VCaP (cell line): ENCODE measurements at regions not wholly inside any gene's neighbourhood (a gene's known extent, or its start where the extent isn't known, plus 50 kb on each side); places are given as distances from the start of the nearest gene placed in this dataset.

Experiments
- H3K27ac ChIP-seq: fragments of 450-650 bp; 2 replicates; pipeline ENCODE4 v1.5.1; 2017
- TF ChIP-seq, protein P1 (sequence below): fragments of 450-650 bp; conservative IDR thresholded peaks from 2 replicates; pipeline ENCODE4 v1.5.1; 2017; ENCODE audit warnings: mild to moderate bottlenecking, moderate library complexity

DNA sequence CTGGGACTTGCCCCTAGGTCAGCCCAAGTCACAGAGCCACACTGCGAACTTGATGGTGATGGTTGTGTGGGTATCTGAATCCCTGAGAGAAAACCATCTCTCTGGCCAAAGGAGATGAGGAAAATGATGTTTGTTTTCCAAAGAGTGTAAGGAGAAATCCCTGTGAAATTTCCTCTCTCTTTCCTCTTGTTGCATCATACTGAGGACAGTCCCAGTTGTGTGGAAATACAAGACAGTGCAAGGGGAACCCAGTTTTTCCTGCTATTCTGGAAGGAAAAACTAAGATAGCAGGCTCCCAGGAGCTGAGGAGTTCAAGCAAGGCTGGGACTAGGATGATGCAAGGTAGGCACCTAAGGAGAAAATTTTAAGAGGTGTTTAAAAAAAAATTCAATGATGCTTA lies 86.8 kb upstream of the TOM1L1 start:
- TF ChIP-seq, protein P1, sequence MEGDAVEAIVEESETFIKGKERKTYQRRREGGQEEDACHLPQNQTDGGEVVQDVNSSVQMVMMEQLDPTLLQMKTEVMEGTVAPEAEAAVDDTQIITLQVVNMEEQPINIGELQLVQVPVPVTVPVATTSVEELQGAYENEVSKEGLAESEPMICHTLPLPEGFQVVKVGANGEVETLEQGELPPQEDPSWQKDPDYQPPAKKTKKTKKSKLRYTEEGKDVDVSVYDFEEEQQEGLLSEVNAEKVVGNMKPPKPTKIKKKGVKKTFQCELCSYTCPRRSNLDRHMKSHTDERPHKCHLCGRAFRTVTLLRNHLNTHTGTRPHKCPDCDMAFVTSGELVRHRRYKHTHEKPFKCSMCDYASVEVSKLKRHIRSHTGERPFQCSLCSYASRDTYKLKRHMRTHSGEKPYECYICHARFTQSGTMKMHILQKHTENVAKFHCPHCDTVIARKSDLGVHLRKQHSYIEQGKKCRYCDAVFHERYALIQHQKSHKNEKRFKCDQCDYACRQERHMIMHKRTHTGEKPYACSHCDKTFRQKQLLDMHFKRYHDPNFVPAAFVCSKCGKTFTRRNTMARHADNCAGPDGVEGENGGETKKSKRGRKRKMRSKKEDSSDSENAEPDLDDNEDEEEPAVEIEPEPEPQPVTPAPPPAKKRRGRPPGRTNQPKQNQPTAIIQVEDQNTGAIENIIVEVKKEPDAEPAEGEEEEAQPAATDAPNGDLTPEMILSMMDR = no peak
- H3K27ac ChIP-seq = peak overlapping the region; percentile 34

DNA sequence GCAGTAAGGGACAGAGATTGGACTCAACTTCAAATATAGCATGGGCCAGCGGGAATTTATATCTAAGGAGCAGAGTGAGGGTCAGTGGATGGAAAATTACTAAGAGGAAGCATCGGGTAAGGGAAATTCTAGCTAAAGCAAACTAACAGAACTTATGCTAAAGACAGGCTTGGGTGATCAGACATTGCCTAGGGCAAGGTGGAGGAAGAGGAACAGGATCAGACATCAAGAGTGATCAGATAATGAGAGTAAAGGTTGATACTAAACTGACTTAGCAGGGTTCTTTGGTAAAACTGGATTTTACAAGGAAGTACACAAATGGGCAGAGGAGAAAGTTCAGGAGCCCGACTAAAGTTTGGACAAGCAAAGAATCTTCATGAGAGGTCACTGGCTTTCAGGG lies 86.3 kb upstream of the TOM1L1 start:
- peak overlapping the region; percentile 34 for H3K27ac ChIP-seq
- TF ChIP-seq, protein P1 = no peak

DNA sequence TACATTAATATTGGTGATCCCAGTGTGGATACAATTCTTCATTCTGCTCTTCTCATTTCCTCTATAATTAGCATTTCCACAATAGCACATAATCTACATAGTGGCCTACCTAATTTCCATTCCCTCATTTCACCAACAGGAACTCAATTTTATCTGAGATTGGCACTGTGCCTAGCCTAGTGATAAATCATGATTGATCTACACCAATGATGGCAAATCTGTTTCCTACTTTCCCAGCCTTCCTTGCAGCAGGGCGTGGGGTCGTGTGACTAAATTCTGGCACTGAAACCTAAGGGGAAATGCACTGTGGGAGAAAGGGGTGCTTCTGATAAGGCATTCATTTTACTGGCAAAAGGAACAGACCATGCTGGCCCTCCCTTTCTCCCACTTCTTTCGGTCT lies 66.6 kb upstream of the TOM1L1 start:
- H3K27ac ChIP-seq = no peak overlapping the region
- TF ChIP-seq, protein P1 = no peak

DNA sequence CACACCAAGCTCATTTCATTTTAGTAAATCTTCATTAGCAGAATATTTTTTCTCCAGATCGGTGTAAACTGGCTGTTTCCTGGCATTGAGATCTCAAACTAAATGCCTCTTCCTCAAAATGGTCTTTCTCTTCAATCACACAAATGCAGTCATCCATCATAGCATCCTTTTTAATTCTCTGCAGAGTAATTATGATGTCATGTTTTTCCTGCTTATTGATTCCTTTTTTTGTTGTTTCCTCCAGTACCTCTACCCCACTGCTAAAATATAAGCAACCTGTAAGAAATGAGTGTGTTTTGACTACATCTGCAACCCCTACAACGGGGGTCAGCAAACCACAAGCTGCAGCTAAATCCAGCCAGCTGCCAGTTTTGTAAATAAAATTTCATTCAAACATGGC lies 65.6 kb upstream of the TOM1L1 start:
- H3K27ac ChIP-seq = no peak overlapping the region
- TF ChIP-seq, protein P1 = no peak

DNA sequence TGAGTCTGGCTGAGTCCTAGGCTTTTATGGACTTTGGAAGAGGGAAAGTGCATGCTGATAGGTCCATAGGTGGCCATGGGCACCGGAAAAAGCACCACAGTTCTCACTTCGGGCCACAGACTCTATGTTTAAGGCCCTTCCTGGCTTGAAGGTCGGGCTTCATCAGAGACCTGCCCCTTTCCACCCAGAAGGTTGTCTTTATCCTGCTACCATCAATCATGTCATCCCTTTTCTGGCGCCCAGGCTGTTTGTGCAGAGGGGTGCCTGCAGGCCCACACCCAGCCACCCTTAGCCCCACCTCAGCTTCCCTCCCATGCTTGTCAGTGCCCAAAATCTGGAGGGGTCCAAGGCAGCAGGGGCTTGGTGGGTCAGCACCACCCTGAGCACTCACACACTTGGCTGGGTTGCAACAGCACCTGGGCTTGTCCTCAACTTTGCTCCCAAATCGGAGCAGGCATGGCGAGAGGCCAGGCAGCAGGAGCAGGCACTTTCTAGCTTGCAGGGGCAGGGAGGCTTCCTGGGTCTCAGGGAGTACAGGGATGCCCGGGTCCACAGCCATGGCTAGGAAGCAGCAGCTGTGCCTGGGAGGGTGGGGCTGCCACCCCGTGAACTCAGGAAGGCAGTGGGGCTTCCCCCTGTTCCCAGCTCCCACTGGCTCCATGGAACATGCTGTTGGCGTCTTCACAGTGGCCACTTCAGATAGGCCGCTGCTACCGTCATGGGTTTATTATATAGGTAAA lies 63.8 kb upstream of the TOM1L1 start:
- TF ChIP-seq, protein P1 = no peak
- no peak overlapping the region for H3K27ac ChIP-seq

DNA sequence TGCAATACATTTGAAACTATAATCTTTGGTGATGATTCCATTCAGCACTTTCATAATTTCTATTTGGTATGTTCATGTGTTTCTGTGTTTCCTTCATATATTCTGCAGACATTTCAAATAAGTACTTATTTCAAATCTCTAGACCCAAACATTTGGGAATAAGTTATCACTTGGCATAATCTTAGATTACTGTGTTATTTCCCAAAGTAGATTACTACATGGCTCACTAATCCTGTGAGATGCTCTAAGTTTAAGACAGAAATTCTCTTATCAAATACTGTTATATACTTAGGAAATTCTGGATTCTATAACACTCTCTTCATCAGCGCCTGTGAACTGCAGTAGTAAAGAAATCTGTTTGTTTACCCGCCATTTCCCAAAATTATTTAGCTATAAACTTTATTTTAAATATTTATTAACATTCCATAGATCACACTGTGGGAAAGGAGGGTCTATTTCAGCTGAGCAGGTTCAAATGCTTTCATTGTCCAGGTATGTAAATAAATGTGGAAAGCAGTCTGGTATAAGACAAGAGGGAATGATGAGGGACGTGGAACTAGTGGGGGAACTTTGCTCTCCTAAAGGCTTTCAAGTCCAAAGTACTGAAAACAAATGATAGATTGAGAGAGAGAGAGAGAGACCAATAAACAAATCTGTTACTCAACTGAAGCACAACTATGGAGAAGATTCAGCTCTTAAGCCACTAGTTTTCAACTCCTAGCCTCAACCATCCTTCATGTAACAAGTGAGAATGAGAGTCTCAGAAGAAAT lies 61.8 kb upstream of the TOM1L1 start:
- H3K27ac ChIP-seq = no peak overlapping the region
- TF ChIP-seq, protein P1 = no peak

DNA sequence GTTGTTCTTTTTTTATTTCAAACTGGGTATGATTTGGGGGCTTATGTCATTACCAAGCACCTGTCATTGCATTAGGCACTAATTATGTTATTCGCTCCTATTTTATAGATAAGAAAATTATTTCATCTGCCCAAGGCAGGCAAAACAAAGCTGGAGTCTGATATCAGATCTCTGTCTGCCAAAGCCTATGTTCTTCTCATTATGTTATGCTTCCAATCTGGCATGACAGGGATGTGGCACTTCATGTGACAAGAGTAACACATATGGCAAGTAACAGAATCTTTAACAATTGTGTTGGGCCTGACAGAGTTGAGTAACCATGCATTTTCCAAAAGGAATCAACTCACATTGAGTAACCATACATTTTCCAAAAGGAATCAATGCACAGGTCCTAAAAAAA lies 61.2 kb upstream of the TOM1L1 start:
- no peak overlapping the region for H3K27ac ChIP-seq

More for the DNA sequence above, 61.2 kb upstream of the TOM1L1 start:
- TF ChIP-seq, protein P1 = no peak
